ENCODE measurements at regions not wholly inside any gene's neighbourhood (a gene's known extent, or its start where the extent isn't known, plus 50 kb on each side); places are given as distances from the start of the nearest gene placed in this dataset.

DNA sequence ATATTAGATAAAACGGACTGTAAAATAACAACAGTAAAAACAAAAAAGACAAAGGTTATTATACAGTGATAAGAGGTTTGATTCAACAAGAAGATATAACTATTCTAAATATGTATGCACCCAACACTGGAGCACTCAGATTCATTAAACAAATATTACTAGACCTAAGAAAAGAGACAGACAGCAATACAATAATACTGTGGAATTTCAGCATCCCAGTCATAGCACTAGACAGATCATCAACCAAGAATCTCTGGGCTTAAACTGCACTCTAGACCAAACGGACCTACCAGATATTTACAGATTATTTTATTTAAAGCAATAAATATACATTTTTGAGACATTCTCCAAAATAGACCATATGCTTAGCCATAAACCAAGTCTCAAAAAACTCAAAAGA lies 263.8 kb downstream of the C6orf118 start:
- TF ChIP-seq POLR2A (IDR thresholded peaks at IDR 0.05) (no peak), POLR2AphosphoS5 (IDR thresholded peaks at IDR 0.05; ENCODE audit: insufficient read depth in 1 of 2, low read depth in 1 of 2) (no peak)
- TF ChIP-seq, protein P1, sequence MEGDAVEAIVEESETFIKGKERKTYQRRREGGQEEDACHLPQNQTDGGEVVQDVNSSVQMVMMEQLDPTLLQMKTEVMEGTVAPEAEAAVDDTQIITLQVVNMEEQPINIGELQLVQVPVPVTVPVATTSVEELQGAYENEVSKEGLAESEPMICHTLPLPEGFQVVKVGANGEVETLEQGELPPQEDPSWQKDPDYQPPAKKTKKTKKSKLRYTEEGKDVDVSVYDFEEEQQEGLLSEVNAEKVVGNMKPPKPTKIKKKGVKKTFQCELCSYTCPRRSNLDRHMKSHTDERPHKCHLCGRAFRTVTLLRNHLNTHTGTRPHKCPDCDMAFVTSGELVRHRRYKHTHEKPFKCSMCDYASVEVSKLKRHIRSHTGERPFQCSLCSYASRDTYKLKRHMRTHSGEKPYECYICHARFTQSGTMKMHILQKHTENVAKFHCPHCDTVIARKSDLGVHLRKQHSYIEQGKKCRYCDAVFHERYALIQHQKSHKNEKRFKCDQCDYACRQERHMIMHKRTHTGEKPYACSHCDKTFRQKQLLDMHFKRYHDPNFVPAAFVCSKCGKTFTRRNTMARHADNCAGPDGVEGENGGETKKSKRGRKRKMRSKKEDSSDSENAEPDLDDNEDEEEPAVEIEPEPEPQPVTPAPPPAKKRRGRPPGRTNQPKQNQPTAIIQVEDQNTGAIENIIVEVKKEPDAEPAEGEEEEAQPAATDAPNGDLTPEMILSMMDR (IDR thresholded peaks at IDR 0.05), result no peak
